ENCODE measurements at regions not wholly inside any gene's neighbourhood (a gene's known extent, or its start where the extent isn't known, plus 50 kb on each side); places are given as distances from the start of the nearest gene placed in this dataset.
A peak's percentile ranks its signal among the peaks of the same experiment; 100 is the strongest.

DNA sequence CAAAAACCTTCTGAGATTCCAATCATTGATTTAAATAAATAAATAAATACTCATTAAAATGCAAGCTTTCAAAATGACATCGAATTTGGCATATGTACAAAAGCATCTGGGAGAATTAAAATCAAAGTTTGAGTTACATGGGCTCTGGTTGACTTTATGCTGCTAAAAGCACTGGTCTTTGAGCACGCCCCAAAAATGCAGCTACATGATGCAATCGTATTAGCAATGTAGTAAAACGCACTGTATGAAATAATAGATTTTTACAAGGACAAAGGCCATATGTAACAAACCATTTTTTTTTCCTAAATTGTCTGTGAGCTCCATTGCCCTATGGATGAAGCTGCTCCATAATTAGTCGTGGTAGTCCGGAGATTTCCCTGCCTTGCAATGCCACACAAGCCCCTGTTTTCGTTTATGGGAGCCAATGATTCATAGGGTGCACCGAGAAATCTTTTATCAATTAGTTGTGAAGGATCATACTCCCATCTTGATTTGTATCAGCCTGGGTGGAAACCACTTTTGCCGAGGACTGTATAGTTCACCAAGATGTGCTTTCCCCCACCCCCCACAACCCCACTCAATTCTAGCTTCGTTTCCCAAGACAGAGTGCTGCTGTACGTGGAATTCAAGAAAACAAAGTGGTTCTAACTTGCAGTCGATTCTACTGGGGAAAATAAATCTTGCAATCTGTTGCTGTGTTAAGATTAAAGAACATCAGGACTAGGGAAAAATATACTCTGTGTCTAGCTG lies 268.4 kb downstream of the IRS1 start:
- DNase-seq (ENCODE audit: low read depth): no peak

DNA sequence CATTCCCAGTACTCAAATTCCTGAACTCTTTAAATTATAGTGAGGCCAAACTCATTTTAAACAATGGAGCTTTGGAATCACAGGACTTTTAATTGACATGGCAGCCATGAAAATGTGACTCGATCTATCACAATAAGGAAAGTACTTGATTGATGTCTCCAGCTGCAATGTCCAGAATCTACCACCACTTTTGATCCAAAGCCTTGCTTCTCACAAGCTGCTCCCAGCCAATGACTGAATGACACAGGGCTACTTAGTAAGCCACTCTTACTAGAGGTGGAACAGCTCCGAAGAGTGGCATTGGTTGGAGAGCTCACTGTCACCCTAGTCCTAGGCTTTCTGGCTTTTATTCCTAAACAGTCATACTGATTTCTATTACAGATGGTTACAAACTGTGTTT lies 270.1 kb downstream of the IRS1 start:
- peak; percentile 43 for DNase-seq (ENCODE audit: low read depth)

DNA sequence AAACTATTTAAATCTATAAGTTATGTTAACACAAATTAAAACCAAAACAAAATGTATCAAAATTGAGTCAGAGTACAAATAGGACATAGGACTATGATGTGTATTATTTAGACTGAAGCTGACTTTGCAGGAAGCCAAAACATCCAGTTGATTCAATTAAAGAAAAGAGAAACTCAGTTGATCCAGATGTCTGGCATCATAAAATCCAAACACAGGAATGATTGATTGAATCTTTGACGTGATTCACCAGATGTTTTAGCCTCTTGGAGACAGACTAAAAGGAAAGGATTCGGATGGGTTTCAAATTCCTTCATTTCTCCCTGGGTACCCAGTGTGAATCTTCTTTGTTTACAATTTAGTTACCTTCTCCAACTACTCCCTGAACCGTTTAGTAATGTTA lies 272.9 kb downstream of the IRS1 start:
- DNase-seq (ENCODE audit: low read depth): no peak

DNA sequence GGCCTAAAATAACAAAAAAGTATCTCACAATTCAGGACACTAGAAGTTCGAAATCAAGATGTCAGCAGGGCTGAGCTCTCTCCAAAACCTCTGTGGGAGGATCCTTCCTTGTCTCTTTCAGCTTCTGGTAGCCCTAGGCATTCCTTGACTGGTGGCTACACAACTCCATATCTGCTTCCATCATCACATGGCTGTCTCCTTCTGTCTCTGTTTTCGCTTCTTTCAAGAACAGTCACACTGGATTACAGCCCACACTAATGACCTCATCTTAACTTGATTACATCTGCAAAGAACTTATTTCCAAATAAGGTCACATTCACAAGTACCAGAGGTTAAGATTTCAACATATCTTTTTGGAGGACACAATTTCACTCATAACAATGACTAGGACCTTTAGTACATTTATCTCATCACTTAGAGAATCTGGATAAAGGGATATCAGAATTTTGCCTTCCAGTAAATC lies 275.2 kb downstream of the IRS1 start:
- DNase-seq (ENCODE audit: low read depth): no peak

DNA sequence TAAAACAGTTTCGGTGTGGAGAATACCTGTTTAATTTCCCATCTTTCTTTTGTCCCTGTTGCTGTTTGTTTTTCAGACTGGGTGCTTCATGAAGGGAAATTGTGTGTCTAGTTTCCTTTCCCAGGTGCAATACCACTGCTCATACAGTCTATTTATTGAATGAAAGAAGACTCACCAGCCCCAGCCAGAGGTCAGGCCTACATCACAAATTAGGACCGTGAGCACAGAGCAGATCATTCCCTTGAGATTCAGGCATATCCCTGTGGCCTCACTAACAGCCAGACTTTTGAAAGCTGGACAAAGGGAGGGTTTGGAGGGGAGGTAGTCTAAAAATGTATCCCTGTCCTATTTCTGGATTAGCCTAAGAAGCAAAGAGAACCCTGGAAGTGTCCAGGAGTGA lies 278.9 kb downstream of the IRS1 start:
- DNase-seq (ENCODE audit: low read depth): no peak

DNA sequence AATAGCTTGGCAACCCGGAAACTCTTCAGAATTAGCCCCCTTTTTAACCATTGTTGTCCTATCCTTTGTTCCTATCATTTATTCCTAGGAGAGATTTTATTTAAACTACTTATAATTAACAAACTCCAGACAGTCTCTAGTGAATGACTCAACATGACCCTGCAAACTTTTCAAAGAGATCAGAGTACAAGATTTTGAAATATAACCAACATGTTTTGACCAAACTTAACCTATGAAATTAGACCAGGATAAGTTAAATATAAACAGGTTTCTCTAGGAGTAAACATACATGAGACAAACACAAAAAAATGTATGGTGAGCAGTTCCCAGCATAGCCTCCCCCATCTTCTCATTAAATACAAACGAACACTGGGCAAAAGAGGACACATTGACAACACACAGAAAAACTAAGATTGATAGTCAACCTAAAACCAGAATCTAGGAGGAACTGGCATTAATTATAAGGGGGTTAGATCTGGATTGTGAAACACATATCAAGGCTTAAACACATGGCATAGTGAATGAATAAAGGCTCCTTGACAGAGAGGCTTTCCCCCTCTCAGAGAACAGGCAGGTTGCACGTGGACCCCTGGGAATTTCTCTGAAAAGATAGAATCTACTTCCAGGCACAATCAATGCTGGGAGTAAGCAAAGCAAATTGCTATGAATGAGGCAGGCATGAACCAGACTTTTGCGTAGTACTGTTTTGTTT lies 284.1 kb downstream of the IRS1 start:
- DNase-seq (ENCODE audit: low read depth): no peak

DNA sequence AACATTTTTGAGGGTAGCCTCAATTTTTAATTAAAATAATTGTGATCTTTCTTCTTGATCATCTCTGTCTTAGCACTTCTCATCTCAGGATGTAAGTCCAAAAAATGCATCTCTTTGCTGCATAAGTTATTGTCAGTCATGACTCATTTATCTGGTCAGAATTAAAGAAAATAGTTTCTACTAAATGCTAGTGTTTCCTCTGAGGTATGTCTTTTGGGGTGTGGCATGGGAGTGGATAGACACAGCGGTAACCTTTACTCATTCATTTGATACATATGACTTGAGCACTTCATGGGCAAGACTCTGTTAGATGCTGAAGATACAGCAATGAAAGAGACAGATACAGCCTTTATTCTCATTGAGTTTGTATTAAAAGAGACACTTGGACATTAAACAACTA lies 284.7 kb downstream of the IRS1 start:
- no peak for DNase-seq (ENCODE audit: low read depth)

DNA sequence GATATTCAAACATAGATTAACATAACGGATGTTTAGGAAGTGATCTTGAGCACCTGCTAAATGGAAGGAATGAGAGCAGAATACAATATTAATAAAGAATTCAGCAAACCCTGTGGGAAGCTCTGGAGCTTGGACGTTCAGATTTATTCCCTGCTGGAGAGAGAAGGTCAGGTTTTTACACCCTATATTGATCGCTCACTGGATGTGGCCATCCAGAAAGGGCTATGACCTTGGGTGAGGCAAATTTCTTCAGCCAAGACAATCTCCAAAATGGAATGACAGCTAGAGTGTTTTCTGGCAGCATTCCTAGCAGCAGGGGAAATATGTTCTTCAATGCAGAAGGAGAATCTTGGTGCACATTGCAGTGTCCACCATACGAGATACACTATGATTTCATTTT lies 288.3 kb downstream of the IRS1 start:
- no peak for DNase-seq (ENCODE audit: low read depth)

DNA sequence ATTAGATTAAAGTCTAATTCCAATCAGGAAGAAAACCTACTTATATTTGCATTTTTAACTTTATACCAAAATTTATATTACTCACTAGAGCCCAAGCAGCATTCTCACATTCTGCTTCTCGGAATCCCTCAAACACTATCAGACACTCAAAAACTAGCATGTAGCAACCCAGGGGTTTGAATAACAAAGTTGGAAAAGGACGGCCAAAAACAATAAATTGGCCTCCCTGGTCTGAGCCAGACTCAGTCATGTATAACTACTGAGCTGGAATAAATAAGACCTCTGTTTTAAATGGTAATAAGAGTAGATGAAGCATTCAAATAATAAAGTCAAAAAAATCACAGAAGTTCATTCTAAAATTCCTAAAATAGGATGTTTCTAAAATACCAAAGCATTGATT lies 290.9 kb downstream of the IRS1 start:
- no peak for DNase-seq (ENCODE audit: low read depth)

DNA sequence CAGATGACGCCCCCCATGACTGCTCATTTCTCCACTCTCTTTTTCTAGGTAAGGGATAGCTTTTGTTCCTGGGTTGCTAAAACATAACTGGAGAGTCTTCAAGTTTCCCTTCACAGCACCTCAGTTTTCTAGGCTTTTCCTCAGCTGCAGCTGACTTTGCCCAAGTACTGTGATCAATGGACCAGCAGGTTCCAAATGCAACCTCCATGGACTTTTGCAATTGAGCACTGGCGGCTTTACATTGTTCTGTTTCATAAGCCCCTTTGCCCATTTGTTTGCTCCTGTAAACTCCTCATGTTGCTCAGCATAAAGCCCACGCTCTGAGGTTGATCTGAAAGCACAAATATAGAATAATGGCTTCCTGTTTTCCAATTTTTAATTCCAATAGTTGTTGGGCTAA lies 291.6 kb downstream of the IRS1 start:
- DNase-seq (ENCODE audit: low read depth): no peak

DNA sequence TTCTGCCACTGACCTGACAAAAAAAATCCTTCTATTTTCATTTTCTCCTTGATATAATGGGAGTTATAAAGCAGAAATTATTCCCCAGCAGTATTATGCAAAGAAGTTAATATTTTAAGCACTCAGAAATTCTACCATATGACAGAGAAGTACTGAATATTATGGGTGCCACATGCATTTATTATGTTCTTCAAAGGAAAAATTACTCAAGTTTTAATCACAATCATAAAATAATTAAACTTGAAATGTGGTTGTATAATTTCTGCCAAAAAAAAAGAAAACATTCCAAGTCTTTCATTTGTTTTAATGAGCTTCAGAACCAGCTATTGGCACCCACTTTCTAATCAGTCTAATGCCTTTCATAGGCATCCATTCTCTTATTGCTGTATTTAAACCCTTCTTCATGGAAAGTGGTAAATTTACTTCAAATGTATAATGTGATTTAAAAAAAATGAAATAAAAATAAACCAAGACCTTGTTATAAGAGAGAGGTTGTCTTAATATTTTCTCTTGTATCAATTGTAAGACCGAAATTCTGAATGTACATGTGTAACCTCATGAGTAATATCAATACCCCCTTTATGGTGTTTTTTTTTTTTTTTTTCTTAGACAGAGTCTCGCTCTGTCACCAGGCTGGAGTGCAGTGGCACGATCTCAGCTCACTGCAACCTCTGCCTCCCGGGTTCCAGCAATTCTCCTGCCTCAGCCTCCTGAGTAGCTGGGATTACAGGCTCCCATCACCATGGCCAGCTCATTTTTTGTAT lies 302.3 kb downstream of the IRS1 start:
- no peak for DNase-seq (ENCODE audit: low read depth)

DNA sequence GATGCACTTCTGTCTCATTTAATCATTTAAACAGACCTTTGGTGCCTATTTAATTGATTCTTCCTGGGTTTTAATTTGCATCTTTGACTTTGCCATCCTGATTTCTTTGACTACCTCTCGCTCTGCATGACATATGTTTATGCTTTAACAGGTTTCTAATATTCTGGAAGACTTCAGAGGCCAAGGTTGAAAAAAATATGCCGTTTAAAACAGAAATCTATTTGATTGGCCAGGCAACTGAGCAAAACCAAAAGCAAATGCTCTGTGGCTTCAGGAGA lies 303.4 kb downstream of the IRS1 start:
- no peak for DNase-seq (ENCODE audit: low read depth)

DNA sequence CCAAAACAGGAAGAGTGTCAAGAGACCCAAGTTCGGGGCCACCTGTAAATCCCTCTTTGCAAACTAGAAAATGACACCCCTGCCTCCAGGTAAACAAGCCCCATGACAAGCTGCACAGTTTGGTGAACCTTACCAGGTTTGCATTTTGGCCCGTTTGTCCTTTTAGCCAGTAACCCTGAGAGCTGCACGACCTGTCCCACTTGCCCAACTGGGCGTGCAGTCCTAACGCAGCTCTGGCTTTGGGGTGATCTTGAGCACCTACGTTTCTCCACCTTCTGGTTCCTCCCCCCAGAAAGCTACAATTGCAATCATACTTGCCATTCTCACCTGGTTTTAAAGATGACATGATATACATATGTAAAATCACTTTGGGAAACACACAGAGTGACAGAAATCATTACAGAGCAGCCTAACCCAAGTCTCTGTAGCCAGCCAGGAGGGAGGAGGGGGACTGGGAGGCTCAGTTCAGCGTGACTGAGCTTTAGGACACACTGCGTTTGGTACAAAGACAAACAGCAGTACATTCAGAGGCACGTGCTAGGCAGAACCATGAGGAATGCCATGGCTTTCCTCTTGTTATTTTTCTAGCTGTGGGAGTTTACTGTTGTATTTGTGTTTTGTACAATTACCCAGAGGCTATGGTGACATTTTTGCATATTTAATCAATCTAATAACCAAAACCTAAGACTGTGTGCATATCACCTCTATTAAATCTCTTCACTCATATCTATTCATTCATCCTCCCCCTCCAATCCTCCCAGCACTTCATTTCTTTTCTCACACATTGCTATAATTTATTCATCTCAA lies 304.0 kb downstream of the IRS1 start:
- DNase-seq (ENCODE audit: low read depth): no peak

DNA sequence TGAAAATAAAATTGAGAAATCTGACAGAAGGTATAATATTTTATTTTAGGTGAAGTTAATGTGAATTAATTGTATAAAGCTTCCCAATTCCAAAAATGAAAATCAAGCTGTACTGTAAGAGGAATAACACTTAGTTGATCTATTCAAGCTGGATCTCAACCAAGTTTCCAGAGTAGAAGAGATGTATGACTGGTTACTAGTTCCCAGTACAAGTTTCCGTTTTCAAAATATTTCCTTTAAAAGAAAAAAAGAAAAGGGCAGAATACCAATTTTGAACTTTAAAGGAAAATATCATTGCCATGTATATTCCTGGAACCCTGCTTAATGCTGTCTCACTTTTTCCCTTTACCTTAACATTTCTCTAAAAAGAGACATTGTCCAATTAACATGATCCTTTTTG lies 308.5 kb downstream of the IRS1 start:
- no peak for DNase-seq (ENCODE audit: low read depth)

DNA sequence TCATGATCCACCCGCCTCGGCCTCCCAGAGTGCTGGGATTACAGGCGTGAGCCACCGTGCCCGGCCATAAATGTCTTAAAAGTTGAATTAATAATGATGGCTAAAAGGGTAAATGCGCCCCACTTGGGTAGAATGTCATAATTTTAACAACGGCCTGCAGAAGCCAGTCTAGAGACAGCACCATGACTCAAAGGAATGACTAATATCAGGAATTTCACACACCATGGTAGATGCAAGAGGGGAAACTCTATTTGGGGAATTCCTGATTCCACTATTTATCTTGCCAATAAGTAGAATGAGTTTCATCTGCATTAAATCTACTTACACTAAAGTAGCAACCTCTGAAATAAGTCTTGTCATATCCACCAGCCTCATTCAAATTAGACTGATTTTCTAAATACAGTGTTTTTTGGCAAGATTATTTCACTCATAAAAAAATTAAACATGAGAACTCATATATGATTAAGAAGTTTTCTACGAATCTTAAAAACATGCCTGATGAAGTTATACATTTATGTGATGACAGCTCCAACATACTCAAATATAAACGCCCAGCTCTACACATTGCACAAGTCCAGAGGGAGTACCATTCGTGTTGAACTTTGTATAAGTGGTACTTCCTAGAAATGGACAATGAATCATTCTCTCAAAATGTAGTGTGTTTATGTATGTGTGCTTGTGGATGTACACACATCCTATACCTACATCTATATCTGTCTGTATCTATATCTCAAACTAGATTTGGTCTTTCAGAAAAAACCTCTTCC lies 309.7 kb downstream of the IRS1 start:
- DNase-seq (ENCODE audit: low read depth): peak; percentile 28

DNA sequence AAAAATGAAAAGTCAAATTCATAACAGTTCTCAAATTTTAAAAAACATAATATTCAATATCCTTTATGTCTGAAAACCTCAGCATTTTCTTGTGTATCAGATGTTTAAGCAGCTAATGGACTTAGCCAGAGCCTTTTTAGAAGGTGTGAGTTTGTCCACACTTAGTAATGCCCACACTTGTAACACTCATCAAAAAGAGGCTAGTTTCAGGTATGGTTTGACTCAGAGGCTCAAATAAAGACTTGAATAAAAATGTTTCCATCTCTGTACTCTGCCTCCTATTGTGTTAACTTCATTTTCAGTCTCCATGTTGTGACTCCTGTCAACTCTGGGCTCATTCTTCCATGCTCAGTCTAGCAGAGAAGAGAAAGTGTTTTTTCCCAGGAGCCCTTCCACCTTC lies 311.6 kb downstream of the IRS1 start:
- DNase-seq (ENCODE audit: low read depth): no peak

DNA sequence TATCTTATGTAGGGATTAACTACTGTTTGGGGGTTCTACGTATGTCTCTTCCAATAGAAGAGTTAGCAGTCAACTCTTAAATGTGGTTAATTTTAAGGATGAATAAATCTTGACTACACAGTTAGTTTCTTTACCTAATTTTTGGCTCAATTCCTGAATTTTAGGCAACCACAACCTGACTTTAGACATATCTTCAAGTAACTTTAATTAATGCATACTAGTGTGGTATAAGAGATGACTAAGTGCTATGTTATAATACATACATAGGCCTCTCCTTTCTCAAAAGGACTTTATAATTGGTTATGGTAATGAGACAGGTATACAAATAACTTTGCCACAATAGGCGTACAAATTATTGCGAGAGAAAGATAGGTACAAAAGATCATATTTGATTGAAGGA lies 312.0 kb downstream of the IRS1 start:
- no peak for DNase-seq (ENCODE audit: low read depth)

DNA sequence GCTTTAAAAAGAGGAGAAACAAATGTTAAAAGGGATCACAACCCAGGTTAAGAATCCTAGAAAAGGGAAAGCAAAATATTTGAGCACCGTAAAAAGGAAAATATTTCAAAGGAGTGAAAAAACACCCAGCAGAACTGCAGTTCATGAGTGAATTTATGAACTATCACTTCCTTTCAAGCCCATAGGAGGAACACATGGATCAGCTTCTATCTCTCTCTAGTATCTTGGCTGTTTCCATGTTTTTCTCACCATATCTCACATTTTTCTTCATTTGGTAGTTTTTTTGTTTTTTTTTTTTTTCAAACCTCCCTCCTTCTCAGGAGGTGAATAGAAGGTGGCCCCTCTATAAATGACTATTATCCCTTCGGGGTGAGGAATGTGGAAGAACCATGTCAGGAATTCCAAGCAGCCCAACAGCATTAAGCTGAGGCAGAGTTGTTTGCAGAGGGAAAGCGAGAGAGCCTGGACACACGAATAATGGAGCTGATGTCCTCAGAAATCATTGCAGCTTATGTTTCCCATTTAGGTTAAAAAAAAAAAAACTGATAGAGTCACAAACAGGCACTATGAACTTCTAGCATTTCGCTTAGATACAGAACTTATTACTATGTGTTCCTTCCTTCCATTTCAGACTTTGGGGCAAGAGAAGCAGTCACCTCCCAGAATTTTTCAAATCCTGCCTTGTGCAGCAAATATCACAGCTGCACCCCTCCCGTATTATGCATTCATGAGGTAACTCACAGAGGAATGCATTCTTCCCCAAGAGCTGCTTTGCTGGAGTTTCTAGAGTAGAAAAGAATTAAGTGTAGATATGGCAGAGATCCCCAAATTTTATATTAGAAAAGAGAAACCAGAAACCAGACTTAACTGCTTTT lies 315.6 kb downstream of the IRS1 start:
- peak; percentile 37 for DNase-seq (ENCODE audit: low read depth)

DNA sequence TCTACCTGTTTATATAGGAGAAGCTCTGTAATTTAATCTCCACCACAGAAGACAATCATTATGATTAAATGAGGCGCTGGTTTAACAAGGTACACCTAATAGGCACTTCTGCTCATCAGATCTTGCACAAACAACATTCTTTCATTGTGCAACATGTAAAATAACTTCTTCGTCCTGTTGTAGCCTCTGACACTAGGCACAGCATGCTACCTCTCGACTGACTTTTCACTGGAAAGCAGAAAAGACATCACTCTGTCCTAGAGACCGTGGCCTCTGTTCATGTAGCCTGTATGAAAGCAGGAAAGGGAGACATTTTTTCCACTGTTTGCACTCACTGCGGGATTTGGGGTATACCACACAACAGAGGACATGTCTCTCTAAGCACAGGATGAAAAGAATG lies 316.5 kb downstream of the IRS1 start:
- DNase-seq (ENCODE audit: low read depth): no peak

Data from myocyte (in vitro differentiated cells).